Peyer's patch (tissue), 4 donors: ENCODE measurements at regions not wholly inside any gene's neighbourhood (a gene's known extent, or its start where the extent isn't known, plus 50 kb on each side); places are given as distances from the start of the nearest gene placed in this dataset.

Source experiments
- CTCF ChIP-seq, 6 experiments: fragments of 450-650 bp in 4 of 6; fragments of 200-600 bp in 2 of 6; sonication (generic) in 1 of 6; IDR thresholded peaks; one replicate each; pipeline ENCODE4 v1.5.1; 2017 to 2019; ENCODE audit warnings: antibody characterized with exemption in 6 of 6, mild to moderate bottlenecking in 3 of 6, moderate library complexity in 1 of 6
- POLR2A ChIP-seq, 2 donors: fragments of 450-650 bp; IDR thresholded peaks; one replicate each; pipeline ENCODE4 v1.5.1; 2017; ENCODE audit warnings: antibody characterized with exemption in 2 of 2, mild to moderate bottlenecking in 2 of 2, moderate library complexity in 2 of 2

- TF ChIP-seq POLR2A (IDR thresholded peaks at IDR 0.05) (no peak), CTCF (IDR thresholded peaks at IDR 0.05) (no peak)
Measured at GRCh38 chr15:79222808-79223207, 59.7 kb upstream of the ANKRD34C start.
